ENCODE measurements at regions not wholly inside any gene's neighbourhood (a gene's known extent, or its start where the extent isn't known, plus 50 kb on each side); places are given as distances from the start of the nearest gene placed in this dataset.

GRCh38 chr3:66819993-66820501, 178.1 kb upstream of the KBTBD8 start:
- TF ChIP-seq CTCF (conservative IDR thresholded peaks at IDR 0.05) (no peak), EZH2 (IDR thresholded peaks at IDR 0.05; ENCODE audit: low read depth) (no peak)
